ENCODE measurements at regions not wholly inside any gene's neighbourhood (a gene's known extent, or its start where the extent isn't known, plus 50 kb on each side); places are given as distances from the start of the nearest gene placed in this dataset.
"Not testable (repeated sequence)": the region's sequence is repeated elsewhere in the genome, so short reads cannot be mapped to it uniquely, and the experiment has no call there.

GRCh38 chr6:85077098-85077497, 312.7 kb upstream of the TBX18 start:
- Mint-ChIP-seq H3K4me3 (no peak overlapping the region), H3K4me1 (no peaks in the 10 kb centered on the region), H3K9me3 (ENCODE audit: insufficient read depth) (no peaks in the 10 kb centered on the region), H3K27ac (no peak overlapping the region), H3K27me3 (no peaks in the 10 kb centered on the region)
- intact Hi-C loops (cut with micrococcal nuclease): no loop called here
- Histone ChIP-seq H2AFZ (ENCODE audit: insufficient read depth, low read depth, low read length, poor library complexity, severe bottlenecking) (no peak overlapping the region), H3K27ac (ENCODE audit: low read length in 2 of 2) (no peak overlapping the region), H3K4me2 (replicated peaks; ENCODE audit: low read depth, low read length, poor library complexity, severe bottlenecking) (no peak overlapping the region), H3K36me3 (replicated peaks in 1 of 2; ENCODE audit: control extremely low read depth in 1 of 2, control insufficient read depth in 1 of 2, extremely low read depth in 1 of 2, insufficient read depth in 2 of 2, low read length in 1 of 2) (no peaks in the 10 kb centered on the region), H3K9me3 (ENCODE audit: control extremely low read depth in 1 of 3, control insufficient read depth in 2 of 3, insufficient read depth in 1 of 3, low read length in 2 of 3) (no peaks in the 10 kb centered on the region), H3K9ac (ENCODE audit: low read length) (no peak overlapping the region), H4K20me1 (ENCODE audit: control insufficient read depth, insufficient read depth, low read length, poor library complexity, severe bottlenecking) (no peaks in the 10 kb centered on the region), H3K4me3 (ENCODE audit: control extremely low read depth in 1 of 5, extremely low read depth in 1 of 5, insufficient read depth in 1 of 5, low read depth in 2 of 5, low read length in 4 of 5) (no peak overlapping the region), H3K79me2 (ENCODE audit: control insufficient read depth, insufficient read depth, low read length) (no peaks in the 10 kb centered on the region), H3K27me3 (replicated peaks in 1 of 4; ENCODE audit: control extremely low read depth in 1 of 4, control insufficient read depth in 3 of 4, insufficient read depth in 4 of 4, low read length in 3 of 4) (no peaks in the 10 kb centered on the region), H3K4me1 (ENCODE audit: control insufficient read depth in 2 of 2, insufficient read depth in 2 of 2, low read length in 2 of 2) (no peaks in the 10 kb centered on the region)
- TF ChIP-seq EZH2 (IDR thresholded peaks at IDR 0.05; ENCODE audit: borderline replicate concordance, insufficient read depth, low read depth, low read length, poor library complexity, severe bottlenecking): no peak
- TF ChIP-seq CTCF (IDR thresholded peaks at IDR 0.05): no peak
- DNase-seq (no peak), ATAC-seq (ENCODE audit: low read depth) (no peak)
- WGBS (ENCODE audit: insufficient coverage): 40% methylated on average over 1 of the region's 1 CpG
- ChIA-PET POLR2A (no interaction called here), CTCF (no interaction called here)

- H3K27ac ChIP-seq (ENCODE audit: low read length in 2 of 2); H2AFZ ChIP-seq (ENCODE audit: insufficient read depth, low read depth, low read length, poor library complexity, severe bottlenecking); CTCF ChIA-PET; H3K27me3 Mint-ChIP-seq; H3K79me2 ChIP-seq (ENCODE audit: control insufficient read depth, insufficient read depth, low read length); H3K9me3 Mint-ChIP-seq (ENCODE audit: insufficient read depth); intact Hi-C loops (cut with micrococcal nuclease); H3K4me3 Mint-ChIP-seq; H3K27ac Mint-ChIP-seq; H3K4me2 ChIP-seq (replicated peaks; ENCODE audit: low read depth, low read length, poor library complexity, severe bottlenecking); H3K4me1 Mint-ChIP-seq; H3K27me3 ChIP-seq (replicated peaks in 1 of 4; ENCODE audit: control extremely low read depth in 1 of 4, control insufficient read depth in 3 of 4, insufficient read depth in 4 of 4, low read length in 3 of 4); H3K4me1 ChIP-seq (ENCODE audit: control insufficient read depth in 2 of 2, insufficient read depth in 2 of 2, low read length in 2 of 2); DNase-seq; H3K9me3 ChIP-seq (ENCODE audit: control extremely low read depth in 1 of 3, control insufficient read depth in 2 of 3, insufficient read depth in 1 of 3, low read length in 2 of 3); H3K36me3 ChIP-seq (replicated peaks in 1 of 2; ENCODE audit: control extremely low read depth in 1 of 2, control insufficient read depth in 1 of 2, extremely low read depth in 1 of 2, insufficient read depth in 2 of 2, low read length in 1 of 2); H3K9ac ChIP-seq (ENCODE audit: low read length); ATAC-seq (ENCODE audit: low read depth); POLR2A ChIA-PET; H3K4me3 ChIP-seq (ENCODE audit: control extremely low read depth in 1 of 5, extremely low read depth in 1 of 5, insufficient read depth in 1 of 5, low read depth in 2 of 5, low read length in 4 of 5); H4K20me1 ChIP-seq (ENCODE audit: control insufficient read depth, insufficient read depth, low read length, poor library complexity, severe bottlenecking): not testable (repeated sequence)
- no CpG with 5 or more reads among the region's 6 CpGs for WGBS (ENCODE audit: insufficient coverage)
These were observed 307.4 kb upstream of the TBX18 start for GRCh38 chr6:85071845-85072244.

All from B cell (primary cell).